Inflammatory macrophage treated with lipopolysaccharide for 4 hours (primary cell): ENCODE measurements at regions not wholly inside any gene's neighbourhood (a gene's known extent, or its start where the extent isn't known, plus 50 kb on each side); places are given as distances from the start of the nearest gene placed in this dataset.

Experiments
- DNase-seq: peaks from one replicate; pipeline ENCODE4 v3.0.0-alpha.2; 2020

GRCh38 chr2:8574196-8575037 lies 107.4 kb upstream of the ID2 start:
- no peak for DNase-seq

GRCh38 chr2:8575038-8575833 lies 106.6 kb upstream of the ID2 start:
- DNase-seq: peak; percentile 28

- DNase-seq: no peak
Measured at GRCh38 chr2:8575834-8576423, 105.9 kb upstream of the ID2 start.

- DNase-seq: peak; percentile 80
Measured at GRCh38 chr2:8576525-8577167, 105.2 kb upstream of the ID2 start.

GRCh38 chr2:8577573-8577972 lies 104.3 kb upstream of the ID2 start:
- DNase-seq: no peak

GRCh38 chr2:8578335-8579244 lies 103.3 kb upstream of the ID2 start:
- no peak for DNase-seq

GRCh38 chr2:8579485-8580085 lies 102.3 kb upstream of the ID2 start:
- no peak for DNase-seq

- DNase-seq: peak; percentile 6
Measured at GRCh38 chr2:8580316-8581233, 101.3 kb upstream of the ID2 start.

GRCh38 chr2:8581234-8581561 lies 100.7 kb upstream of the ID2 start:
- no peak for DNase-seq

- DNase-seq: no peak
Measured at GRCh38 chr2:8581601-8582041, 100.2 kb upstream of the ID2 start.

GRCh38 chr2:8582191-8582590 lies 99.7 kb upstream of the ID2 start:
- no peak for DNase-seq

- no peak for DNase-seq
Measured at GRCh38 chr2:8582651-8583399, 99.0 kb upstream of the ID2 start.

GRCh38 chr2:8583400-8584173 lies 98.3 kb upstream of the ID2 start:
- DNase-seq: peak; percentile 84

GRCh38 chr2:8584174-8585066 lies 97.4 kb upstream of the ID2 start:
- no peak for DNase-seq

- no peak for DNase-seq
Measured at GRCh38 chr2:8586457-8587051, 95.3 kb upstream of the ID2 start.

- DNase-seq: no peak
Measured at GRCh38 chr2:8587251-8587791, 94.5 kb upstream of the ID2 start.
